SU-DHL-6 (cell line): ENCODE measurements at regions not wholly inside any gene's neighbourhood (a gene's known extent, or its start where the extent isn't known, plus 50 kb on each side); places are given as distances from the start of the nearest gene placed in this dataset.

Experiments
- H2AFZ ChIP-seq: fragments of 200-600 bp; sonication (generic); 2 replicates; pipeline ENCODE4 v1.6.1; 2014; ENCODE audit warnings: low read depth, mild to moderate bottlenecking, moderate library complexity, mixed read lengths, antibody characterized with exemption, low read length; ENCODE audit not compliant: severe bottlenecking
- H3F3A ChIP-seq: fragments of 200-600 bp; shearing (Covaris generic); 2 replicates; pipeline ENCODE4 v1.6.0; 2016; ENCODE audit warnings: antibody characterized with exemption, mild to moderate bottlenecking; ENCODE audit not compliant: insufficient read depth
- H3K27ac ChIP-seq: fragments of 200-600 bp; sonication (generic); 2 replicates; pipeline ENCODE4 v1.5.1; 2016; ENCODE audit warnings: low read depth, mild to moderate bottlenecking, low read length, moderate library complexity, mixed read lengths
- H3K27me3 ChIP-seq: fragments of 200-600 bp; sonication (generic), shearing (Covaris generic); 2 replicates; pipeline ENCODE4 v1.6.0; 2014; ENCODE audit warnings: mild to moderate bottlenecking, low read length
- H3K36me3 ChIP-seq: fragments of 200-600 bp; sonication (generic); 2 replicates; pipeline ENCODE4 v1.6.1; 2014; ENCODE audit warnings: mild to moderate bottlenecking, low read length, mixed read lengths
- H3K4me2 ChIP-seq: fragments of 300-600, 200-600 bp; shearing (Covaris generic), sonication (generic); 2 replicates; pipeline ENCODE4 v1.6.0; 2014; ENCODE audit warnings: low read length, low read depth, mild to moderate bottlenecking; ENCODE audit not compliant: poor library complexity, severe bottlenecking
- H3K4me3 ChIP-seq: fragments of 200-600 bp; sonication (generic); 2 replicates; pipeline ENCODE4 v1.5.1; 2014; ENCODE audit warnings: antibody characterized with exemption, low read length, mild to moderate bottlenecking, mixed read lengths; ENCODE audit not compliant: insufficient read depth, poor library complexity, severe bottlenecking
- H3K79me2 ChIP-seq: fragments of 200-600 bp; sonication (generic); 2 replicates; pipeline ENCODE4 v1.6.1; 2014; ENCODE audit warnings: mild to moderate bottlenecking, low read length, moderate library complexity; ENCODE audit not compliant: insufficient read depth
- H3K9ac ChIP-seq: fragments of 200-600 bp; sonication (generic); 2 replicates; pipeline ENCODE4 v1.7.0; 2014; ENCODE audit warnings: mild to moderate bottlenecking, low read length
- H3K9me2 ChIP-seq: fragments of 200-600 bp; sonication (generic); replicated peaks from 2 replicates; pipeline ENCODE4 v1.6.1; 2014; ENCODE audit warnings: low read length; ENCODE audit not compliant: insufficient read depth
- H3K9me3 ChIP-seq: fragments of 200-600 bp; sonication (generic); 2 replicates; pipeline ENCODE4 v1.6.1; 2014; ENCODE audit warnings: low read length, mixed read lengths; ENCODE audit not compliant: insufficient read depth
- H4K20me1 ChIP-seq: fragments of 200-600 bp; sonication (generic); 2 replicates; pipeline ENCODE4 v1.6.1; 2014; ENCODE audit warnings: low read depth, mild to moderate bottlenecking, antibody characterized with exemption, low read length, moderate library complexity, mixed read lengths
- EZH2phosphoT487 ChIP-seq: fragments of 200-600 bp; sonication (generic), shearing (Covaris generic); conservative IDR thresholded peaks from 2 replicates; pipeline ENCODE4 v1.6.1; 2018; ENCODE audit warnings: mild to moderate bottlenecking, antibody characterized with exemption, low read length, moderate library complexity, mixed read lengths
- TF ChIP-seq, protein P1 (sequence below): fragments of 200-600 bp; sonication (generic); IDR thresholded peaks from one replicate; pipeline ENCODE4 v1.5.1; 2017; ENCODE audit warnings: antibody characterized with exemption, mild to moderate bottlenecking, low read length, moderate library complexity; ENCODE audit not compliant: insufficient read depth, poor library complexity, severe bottlenecking

DNA sequence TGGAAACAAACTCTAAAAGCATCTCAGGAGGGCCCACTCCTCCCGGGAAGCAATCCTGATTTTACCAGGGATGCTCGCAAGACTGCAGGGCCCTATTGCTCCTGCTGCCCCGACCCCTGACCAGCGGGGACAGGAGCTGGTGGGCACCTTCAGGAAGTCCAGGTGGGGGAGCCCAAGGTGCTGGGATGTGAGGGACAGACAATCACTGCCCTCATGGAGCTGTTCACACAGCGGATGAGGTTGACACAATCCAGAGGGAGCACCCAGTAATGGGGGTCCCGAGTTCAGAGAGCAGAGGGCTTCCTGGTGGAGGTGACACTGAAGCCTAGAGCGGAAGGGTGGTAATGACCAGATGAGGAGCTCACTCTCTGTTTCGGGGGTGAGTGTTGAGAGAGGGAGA, 126.2 kb downstream of the FOXL1 start:
- H3K4me2 ChIP-seq, result no peak overlapping the region
- no peak overlapping the region for H3K4me3 ChIP-seq
- no peaks in the 10 kb centered on the region for H3F3A ChIP-seq
- H3K9me2 ChIP-seq, result no peaks in the 10 kb centered on the region
- no peaks in the 10 kb centered on the region for H3K36me3 ChIP-seq
- no peaks in the 10 kb centered on the region for H3K27me3 ChIP-seq
- no peaks in the 10 kb centered on the region for H3K9me3 ChIP-seq
- H2AFZ ChIP-seq, result no peak overlapping the region
- TF ChIP-seq EZH2phosphoT487, result no peak
- TF ChIP-seq, protein P1, sequence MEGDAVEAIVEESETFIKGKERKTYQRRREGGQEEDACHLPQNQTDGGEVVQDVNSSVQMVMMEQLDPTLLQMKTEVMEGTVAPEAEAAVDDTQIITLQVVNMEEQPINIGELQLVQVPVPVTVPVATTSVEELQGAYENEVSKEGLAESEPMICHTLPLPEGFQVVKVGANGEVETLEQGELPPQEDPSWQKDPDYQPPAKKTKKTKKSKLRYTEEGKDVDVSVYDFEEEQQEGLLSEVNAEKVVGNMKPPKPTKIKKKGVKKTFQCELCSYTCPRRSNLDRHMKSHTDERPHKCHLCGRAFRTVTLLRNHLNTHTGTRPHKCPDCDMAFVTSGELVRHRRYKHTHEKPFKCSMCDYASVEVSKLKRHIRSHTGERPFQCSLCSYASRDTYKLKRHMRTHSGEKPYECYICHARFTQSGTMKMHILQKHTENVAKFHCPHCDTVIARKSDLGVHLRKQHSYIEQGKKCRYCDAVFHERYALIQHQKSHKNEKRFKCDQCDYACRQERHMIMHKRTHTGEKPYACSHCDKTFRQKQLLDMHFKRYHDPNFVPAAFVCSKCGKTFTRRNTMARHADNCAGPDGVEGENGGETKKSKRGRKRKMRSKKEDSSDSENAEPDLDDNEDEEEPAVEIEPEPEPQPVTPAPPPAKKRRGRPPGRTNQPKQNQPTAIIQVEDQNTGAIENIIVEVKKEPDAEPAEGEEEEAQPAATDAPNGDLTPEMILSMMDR, result no peak
- no peak overlapping the region for H3K27ac ChIP-seq
- H3K79me2 ChIP-seq, result no peaks in the 10 kb centered on the region
- no peak overlapping the region for H3K9ac ChIP-seq
- H4K20me1 ChIP-seq, result no peaks in the 10 kb centered on the region

DNA sequence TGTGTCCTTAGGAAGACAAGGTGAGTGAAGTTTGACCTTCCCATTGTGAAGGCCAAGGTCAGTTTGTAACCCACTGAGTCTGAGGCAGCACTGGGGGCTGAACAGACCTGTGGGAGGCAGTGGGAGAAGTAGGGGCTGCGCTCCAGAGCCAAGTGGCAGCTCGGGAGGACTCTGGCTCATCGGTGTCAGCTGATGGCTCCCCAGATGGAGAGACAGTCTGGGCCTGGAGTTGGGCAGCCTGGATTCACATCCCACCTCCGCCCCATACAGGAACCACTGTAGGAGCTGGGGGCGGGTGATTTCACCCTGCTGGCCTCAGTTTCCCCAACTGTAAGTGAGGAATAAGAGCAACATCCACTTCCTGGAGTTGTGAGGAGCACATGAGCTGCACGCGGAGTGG, 128.4 kb downstream of the FOXL1 start:
- no peak overlapping the region for H3K27ac ChIP-seq
- H3K9me3 ChIP-seq, result no peaks in the 10 kb centered on the region
- no peaks in the 10 kb centered on the region for H3K36me3 ChIP-seq
- no peak overlapping the region for H3K4me2 ChIP-seq
- no peaks in the 10 kb centered on the region for H3F3A ChIP-seq
- no peak for TF ChIP-seq EZH2phosphoT487
- TF ChIP-seq, protein P1, result no peak
- H3K27me3 ChIP-seq, result no peaks in the 10 kb centered on the region
- H3K9ac ChIP-seq, result no peak overlapping the region
- no peaks in the 10 kb centered on the region for H3K79me2 ChIP-seq
- H3K4me3 ChIP-seq, result no peak overlapping the region
- no peaks in the 10 kb centered on the region for H3K9me2 ChIP-seq
- H4K20me1 ChIP-seq, result no peaks in the 10 kb centered on the region
- no peak overlapping the region for H2AFZ ChIP-seq

GRCh38 chr16:86707171-86707570, 128.8 kb downstream of the FOXL1 start:
- no peak overlapping the region for H3K4me2 ChIP-seq
- H3K9ac ChIP-seq, result no peak overlapping the region
- no peaks in the 10 kb centered on the region for H3K9me2 ChIP-seq
- no peaks in the 10 kb centered on the region for H3K27me3 ChIP-seq
- TF ChIP-seq, protein P1, result no peak
- TF ChIP-seq EZH2phosphoT487, result no peak
- no peaks in the 10 kb centered on the region for H4K20me1 ChIP-seq
- no peaks in the 10 kb centered on the region for H3K36me3 ChIP-seq
- no peak overlapping the region for H3K4me3 ChIP-seq
- H3K79me2 ChIP-seq, result no peaks in the 10 kb centered on the region
- no peaks in the 10 kb centered on the region for H3K9me3 ChIP-seq
- no peak overlapping the region for H2AFZ ChIP-seq
- no peak overlapping the region for H3K27ac ChIP-seq
- H3F3A ChIP-seq, result no peaks in the 10 kb centered on the region

- H2AFZ ChIP-seq, result no peak overlapping the region
- H3K27ac ChIP-seq, result no peak overlapping the region
- TF ChIP-seq, protein P1, result no peak
- TF ChIP-seq EZH2phosphoT487, result no peak
- H3K9me2 ChIP-seq, result no peaks in the 10 kb centered on the region
- no peak overlapping the region for H3K4me2 ChIP-seq
- H3K9ac ChIP-seq, result no peak overlapping the region
- H3K27me3 ChIP-seq, result no peaks in the 10 kb centered on the region
- H3K36me3 ChIP-seq, result no peaks in the 10 kb centered on the region
- H4K20me1 ChIP-seq, result no peaks in the 10 kb centered on the region
- H3K9me3 ChIP-seq, result no peaks in the 10 kb centered on the region
- no peak overlapping the region for H3K4me3 ChIP-seq
- H3F3A ChIP-seq, result no peaks in the 10 kb centered on the region
- H3K79me2 ChIP-seq, result no peaks in the 10 kb centered on the region
Measured at GRCh38 chr16:86707581-86707980, 129.2 kb downstream of the FOXL1 start.
